ENCODE measurements at regions not wholly inside any gene's neighbourhood (a gene's known extent, or its start where the extent isn't known, plus 50 kb on each side); places are given as distances from the start of the nearest gene placed in this dataset.
"Not testable (repeated sequence)": the region's sequence is repeated elsewhere in the genome, so short reads cannot be mapped to it uniquely, and the experiment has no call there.

- DNase-seq (ENCODE audit: extremely low read depth in 1 of 2, low read depth in 1 of 2), result no peak
Observed at GRCh38 chr9:16052757-16053530, 500.1 kb downstream of the CCDC171 start.

- no peak for DNase-seq (ENCODE audit: extremely low read depth in 1 of 2, low read depth in 1 of 2)
Observed at GRCh38 chr9:16057541-16057940, 504.7 kb downstream of the CCDC171 start.

GRCh38 chr9:16058131-16058549 is 505.3 kb downstream of the CCDC171 start:
- no peak for DNase-seq (ENCODE audit: extremely low read depth in 1 of 2, low read depth in 1 of 2)

- DNase-seq (ENCODE audit: extremely low read depth in 1 of 2, low read depth in 1 of 2), result no peak
Observed at GRCh38 chr9:16060436-16061129, 507.7 kb downstream of the CCDC171 start.

GRCh38 chr9:16062542-16063240 is 509.8 kb downstream of the CCDC171 start:
- no peak for DNase-seq (ENCODE audit: extremely low read depth in 1 of 2, low read depth in 1 of 2)

GRCh38 chr9:16063241-16063591 is 510.4 kb downstream of the CCDC171 start:
- no peak for DNase-seq (ENCODE audit: extremely low read depth in 1 of 2, low read depth in 1 of 2)

GRCh38 chr9:16064771-16065170 is 511.9 kb downstream of the CCDC171 start:
- DNase-seq (ENCODE audit: extremely low read depth in 1 of 2, low read depth in 1 of 2), result no peak

- DNase-seq (ENCODE audit: extremely low read depth in 1 of 2, low read depth in 1 of 2), result not testable (repeated sequence)
Observed at GRCh38 chr9:16066201-16066600, 513.4 kb downstream of the CCDC171 start.

GRCh38 chr9:16068476-16068875 is 515.6 kb downstream of the CCDC171 start:
- DNase-seq (ENCODE audit: extremely low read depth in 1 of 2, low read depth in 1 of 2), result no peak

- no peak for DNase-seq (ENCODE audit: extremely low read depth in 1 of 2, low read depth in 1 of 2)
Observed at GRCh38 chr9:16069249-16069648, 516.4 kb downstream of the CCDC171 start.

- DNase-seq (ENCODE audit: extremely low read depth in 1 of 2, low read depth in 1 of 2), result no peak
Observed at GRCh38 chr9:16069671-16070454, 517.0 kb downstream of the CCDC171 start.

GRCh38 chr9:16070455-16071145 is 517.8 kb downstream of the CCDC171 start:
- no peak for DNase-seq (ENCODE audit: extremely low read depth in 1 of 2, low read depth in 1 of 2)

- no peak for DNase-seq (ENCODE audit: extremely low read depth in 1 of 2, low read depth in 1 of 2)
Observed at GRCh38 chr9:16071400-16071799, 518.6 kb downstream of the CCDC171 start.

GRCh38 chr9:16074963-16075362 is 522.1 kb downstream of the CCDC171 start:
- no peak for DNase-seq (ENCODE audit: extremely low read depth in 1 of 2, low read depth in 1 of 2)

- no peak for DNase-seq (ENCODE audit: extremely low read depth in 1 of 2, low read depth in 1 of 2)
Observed at GRCh38 chr9:16075696-16076095, 522.9 kb downstream of the CCDC171 start.

GRCh38 chr9:16076511-16076910 is 523.7 kb downstream of the CCDC171 start:
- DNase-seq (ENCODE audit: extremely low read depth in 1 of 2, low read depth in 1 of 2), result no peak

- no peak for DNase-seq (ENCODE audit: extremely low read depth in 1 of 2, low read depth in 1 of 2)
Observed at GRCh38 chr9:16082796-16083195, 530.0 kb downstream of the CCDC171 start.

GRCh38 chr9:16085167-16085726 is 532.4 kb downstream of the CCDC171 start:
- no peak for DNase-seq (ENCODE audit: extremely low read depth in 1 of 2, low read depth in 1 of 2)

- DNase-seq (ENCODE audit: extremely low read depth in 1 of 2, low read depth in 1 of 2), result no peak
Observed at GRCh38 chr9:16090907-16091629, 538.2 kb downstream of the CCDC171 start.
